GM18951 (cell line): ENCODE measurements at regions not wholly inside any gene's neighbourhood (a gene's known extent, or its start where the extent isn't known, plus 50 kb on each side); places are given as distances from the start of the nearest gene placed in this dataset.

Experiments used
- POLR2A ChIP-seq: IDR thresholded peaks from 4 replicates; pipeline ENCODE4 v1.6.1; 2011; ENCODE audit warnings: mild to moderate bottlenecking; ENCODE audit not compliant: insufficient read length, insufficient read depth; ENCODE audit errors: extremely low read depth
- in situ Hi-C: fragments of 300-500 bp; cut with MboI; formaldehyde crosslinking; loops from one replicate; pipeline ENCODE4 v1.12.0; 2022; ENCODE audit warnings: low sequenced_read_pairs, mixed read lengths, inconsistent platforms; ENCODE audit not compliant: unreplicated experiment

DNA sequence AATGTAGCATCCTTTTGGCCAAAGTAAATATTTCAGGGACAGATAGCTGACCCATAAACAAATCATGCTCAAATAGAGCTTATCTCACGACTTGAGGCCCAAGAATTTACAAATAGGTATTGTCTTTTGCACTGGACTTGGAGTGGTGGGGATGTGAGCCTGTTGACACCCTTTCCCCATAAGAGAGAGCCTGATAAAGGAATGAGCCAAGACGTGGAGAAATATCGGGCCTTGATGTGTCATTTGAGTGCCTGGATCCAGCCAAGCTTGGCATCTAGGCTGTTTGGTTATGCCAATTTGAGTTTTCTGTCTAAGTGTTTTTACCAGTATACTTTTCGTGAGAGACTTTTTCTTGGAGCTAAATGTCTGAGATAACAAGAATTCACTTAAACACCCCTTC lies 112.9 kb upstream of the RGMA start:
- in situ Hi-C loops: no loop called here
- no peak for TF ChIP-seq POLR2A

DNA sequence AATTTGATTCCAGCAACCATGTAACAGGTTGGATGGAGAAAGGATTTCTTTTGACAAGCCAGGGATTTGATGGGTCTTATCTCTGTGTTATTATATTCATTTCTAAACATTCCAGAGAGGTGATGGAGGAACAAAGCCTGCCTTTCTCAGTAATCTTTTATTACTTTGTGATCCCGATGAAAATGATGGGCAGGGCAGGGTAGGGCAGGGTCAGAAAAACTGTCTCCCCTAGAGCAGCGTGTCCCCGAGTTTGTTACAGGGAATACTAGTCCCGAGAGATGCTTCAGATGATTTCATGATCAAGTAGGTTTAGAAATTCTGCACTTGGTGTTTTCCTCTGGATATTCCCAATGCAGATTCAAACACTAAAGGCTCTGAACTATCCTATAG lies 111.8 kb upstream of the RGMA start:
- in situ Hi-C loops: no loop called here
- TF ChIP-seq POLR2A: no peak

DNA sequence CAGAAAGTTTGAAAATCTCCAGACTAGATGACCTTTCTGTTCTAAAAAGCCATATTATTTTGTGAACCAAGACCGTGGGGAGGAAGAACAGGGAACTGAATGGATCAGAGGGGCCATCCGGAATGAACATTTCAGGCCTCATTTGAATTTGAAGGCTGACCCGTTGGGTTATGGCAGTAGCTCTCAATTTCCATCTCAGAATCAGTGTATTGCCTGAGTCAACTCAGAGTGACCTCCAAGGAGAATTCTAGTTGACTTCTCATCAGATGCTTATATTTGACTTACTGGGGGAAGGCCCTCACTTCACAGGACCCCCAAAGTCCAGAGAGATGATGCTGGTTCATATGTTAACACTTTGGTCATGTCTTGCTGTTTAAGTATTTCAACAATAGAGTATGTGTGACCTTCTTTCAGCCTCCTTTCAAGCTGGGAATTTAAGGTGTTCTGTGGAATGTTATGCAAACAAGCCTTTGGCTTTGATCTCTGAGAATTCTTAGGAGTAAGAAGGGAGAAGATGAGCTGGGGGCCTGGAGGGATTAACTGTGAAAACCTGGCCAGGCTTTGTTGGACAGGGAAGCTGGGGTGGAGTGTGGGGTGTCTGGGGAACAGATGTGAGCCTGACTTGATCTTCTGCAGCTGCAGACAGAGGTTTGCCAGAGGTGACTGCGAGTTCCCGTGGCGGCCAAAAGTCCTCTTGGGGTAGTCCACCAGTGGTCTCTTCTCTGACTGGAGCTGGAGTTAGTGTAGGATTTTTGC lies 111.2 kb upstream of the RGMA start:
- TF ChIP-seq POLR2A: no peak
- in situ Hi-C loops: no loop called here

DNA sequence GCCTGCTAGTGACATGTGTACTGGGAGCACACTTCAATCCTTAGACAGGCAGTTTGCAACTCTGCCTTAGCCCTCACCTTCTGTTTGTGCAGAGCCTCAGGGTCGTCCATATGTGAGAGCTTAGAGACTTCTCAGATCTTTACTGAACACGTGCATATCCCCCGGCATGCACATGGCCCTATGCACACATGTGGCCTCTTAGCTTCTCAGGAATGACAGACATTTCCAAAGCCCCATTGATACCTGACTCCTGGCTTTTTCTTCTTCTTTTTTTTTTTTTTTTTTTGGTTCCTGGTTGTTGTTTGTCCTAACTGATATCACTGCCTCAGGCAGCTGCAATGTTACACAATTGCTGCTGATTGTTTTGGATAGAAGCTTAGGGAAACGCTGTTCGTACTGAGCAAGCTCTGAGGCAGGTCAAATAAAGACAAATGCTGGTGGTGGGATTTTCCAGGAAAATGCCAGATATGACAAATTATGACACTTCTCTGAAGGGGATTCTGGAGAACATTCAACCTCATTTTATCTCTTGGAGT lies 107.2 kb upstream of the RGMA start:
- TF ChIP-seq POLR2A: no peak
- in situ Hi-C loops: no loop called here

GRCh38 chr15:93195109-93195508 lies 106.1 kb upstream of the RGMA start:
- in situ Hi-C loops: no loop called here
- no peak for TF ChIP-seq POLR2A

DNA sequence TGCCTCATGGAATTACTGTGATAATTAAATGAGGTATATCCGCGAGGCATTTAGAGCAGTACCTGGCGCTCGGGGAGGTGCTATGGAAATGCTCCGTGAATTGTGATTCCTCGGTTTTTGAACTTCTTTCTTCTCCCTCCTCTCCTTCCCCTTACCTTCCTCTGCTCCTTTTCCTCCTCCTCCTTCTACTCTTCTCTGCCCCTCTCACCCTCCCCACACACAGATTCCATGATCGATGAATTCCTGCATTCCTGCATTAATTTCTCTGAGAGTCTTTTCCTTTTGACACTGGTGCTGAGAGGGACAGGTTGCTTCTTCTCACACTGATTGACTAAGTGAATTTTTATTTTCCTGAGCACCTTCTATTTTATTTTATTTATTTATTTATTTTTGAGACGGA lies 101.2 kb upstream of the RGMA start:
- no peak for TF ChIP-seq POLR2A
- in situ Hi-C loops: no loop called here

- no peak for TF ChIP-seq POLR2A
- in situ Hi-C loops: no loop called here
These were observed 100.5 kb upstream of the RGMA start for GRCh38 chr15:93189561-93189960.

- in situ Hi-C loops: no loop called here
- TF ChIP-seq POLR2A: no peak
These were observed 99.2 kb upstream of the RGMA start for GRCh38 chr15:93188236-93188635.

DNA sequence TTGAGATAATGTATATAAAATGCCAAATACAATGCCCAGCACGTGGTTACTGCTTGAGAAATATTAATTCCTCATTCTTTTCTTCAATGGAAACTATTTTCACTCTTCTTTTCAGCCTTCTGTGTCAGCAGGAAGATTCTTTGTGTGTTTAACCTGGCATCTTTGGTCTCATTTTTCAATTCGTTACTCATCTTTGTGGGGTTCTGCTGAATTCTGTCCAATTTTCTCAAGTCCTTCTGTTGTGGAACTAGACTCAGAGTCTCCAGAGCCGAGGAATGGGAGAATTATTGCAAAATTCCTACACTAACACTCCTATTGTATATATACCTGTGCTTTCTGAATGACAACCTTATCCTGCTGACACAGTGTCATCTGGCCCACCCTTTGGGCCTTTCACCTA lies 96.8 kb upstream of the RGMA start:
- in situ Hi-C loops: no loop called here
- TF ChIP-seq POLR2A: no peak

- TF ChIP-seq POLR2A: no peak
- in situ Hi-C loops: no loop called here
These were observed 93.7 kb upstream of the RGMA start for GRCh38 chr15:93182703-93183205.

DNA sequence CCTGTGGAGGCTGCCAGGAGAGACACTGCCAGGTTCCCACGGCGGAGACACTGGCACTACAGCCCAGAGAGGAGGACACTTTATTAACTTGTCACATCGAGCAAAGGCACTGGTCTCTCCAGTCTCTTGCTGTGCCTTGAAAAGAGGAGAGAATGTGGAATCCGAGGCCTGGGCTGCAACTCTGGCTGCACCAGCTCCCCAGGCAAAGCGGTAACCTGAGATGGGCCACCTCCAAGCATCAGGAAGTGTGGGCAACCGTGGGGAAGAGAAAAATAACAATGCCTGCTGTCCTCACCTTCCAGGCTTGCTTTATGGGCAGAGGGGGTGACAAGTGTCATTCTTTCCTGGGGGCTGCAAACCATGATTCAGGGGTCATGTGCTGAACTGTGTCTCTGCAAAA lies 91.6 kb upstream of the RGMA start:
- in situ Hi-C loops: no loop called here
- TF ChIP-seq POLR2A: no peak

DNA sequence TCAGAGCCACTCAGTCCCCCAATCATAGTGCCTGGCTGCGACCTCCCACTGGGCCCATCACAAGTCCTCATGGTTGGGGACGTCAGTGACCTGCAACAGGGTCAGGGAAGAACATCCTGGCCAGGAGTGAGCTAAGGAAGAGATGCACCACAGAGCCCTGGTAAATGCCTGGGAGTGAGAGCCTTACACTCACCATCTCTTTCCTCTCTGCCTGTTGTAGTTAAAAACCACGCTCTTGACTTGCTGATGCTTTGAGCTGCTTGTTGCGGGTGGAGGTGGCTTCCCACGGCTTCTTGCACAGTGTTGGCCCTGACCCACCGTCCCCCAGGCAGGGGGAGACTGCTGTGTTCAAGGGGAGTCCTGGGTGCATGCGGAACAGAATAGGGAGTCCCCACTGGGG lies 91.1 kb upstream of the RGMA start:
- in situ Hi-C loops: no loop called here
- TF ChIP-seq POLR2A: no peak

DNA sequence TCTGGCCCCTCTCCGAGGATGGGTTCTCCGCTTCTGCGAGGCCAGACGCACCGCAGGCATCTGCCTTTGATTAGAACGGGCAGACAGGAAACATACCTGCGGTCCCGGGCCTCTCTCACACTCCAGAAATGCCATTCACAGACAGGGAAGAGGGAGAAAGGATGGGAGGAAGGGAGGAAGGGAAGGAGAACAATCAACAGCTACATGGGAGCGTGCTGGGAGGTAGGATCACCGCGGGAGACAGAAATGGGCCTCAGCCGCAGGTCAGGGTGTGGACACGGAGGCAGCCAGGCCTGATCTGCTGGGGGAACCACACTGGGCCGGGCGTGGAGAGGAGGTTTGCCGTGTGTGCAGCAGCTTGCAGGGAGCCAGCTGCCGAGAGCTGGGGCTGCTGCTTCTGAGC lies 90.7 kb upstream of the RGMA start:
- in situ Hi-C loops: no loop called here
- no peak for TF ChIP-seq POLR2A

- TF ChIP-seq POLR2A: no peak
- in situ Hi-C loops: no loop called here
These were observed 90.1 kb upstream of the RGMA start for GRCh38 chr15:93179072-93179471.

DNA sequence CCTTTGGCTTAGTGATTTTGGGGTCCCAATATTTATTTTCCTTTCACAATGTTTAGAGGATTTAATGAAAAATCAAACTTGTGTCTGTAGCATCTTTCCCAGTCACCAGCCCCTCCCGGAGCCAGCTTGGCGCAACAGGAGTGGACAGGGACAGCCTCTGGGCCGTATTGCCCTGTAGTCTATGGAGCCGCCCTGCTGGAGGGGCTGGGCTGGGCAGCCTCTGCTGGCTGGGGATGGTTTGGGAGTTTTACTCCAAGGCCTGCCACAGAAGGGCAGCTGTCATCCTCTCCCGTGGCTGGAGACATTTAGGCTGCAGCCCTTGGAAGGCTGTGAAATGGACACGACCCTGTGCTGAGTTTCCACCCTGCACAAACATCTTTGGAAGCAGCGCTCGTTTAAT lies 89.4 kb upstream of the RGMA start:
- no peak for TF ChIP-seq POLR2A
- in situ Hi-C loops: no loop called here

DNA sequence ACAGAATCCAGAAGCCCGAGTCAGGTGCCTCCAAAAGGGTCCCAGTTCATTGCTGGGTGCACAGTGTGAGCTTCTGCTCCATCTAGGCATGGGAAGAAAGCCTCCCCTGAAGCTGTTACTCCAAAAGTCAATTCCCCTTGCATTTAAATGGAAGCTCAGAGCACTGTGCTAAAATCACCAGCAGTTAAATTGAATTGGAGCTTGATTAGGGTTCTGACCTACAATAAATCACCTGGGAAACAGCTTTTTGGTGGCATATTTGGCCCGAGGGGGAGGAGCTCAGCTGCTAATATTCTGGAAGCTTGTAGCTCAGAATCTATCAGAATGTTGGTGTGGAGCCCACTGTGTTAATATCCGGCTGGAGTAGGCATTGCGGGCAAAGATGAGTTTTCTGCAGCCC lies 87.1 kb upstream of the RGMA start:
- in situ Hi-C loops: no loop called here
- TF ChIP-seq POLR2A: no peak
